Activated CD4-positive, alpha-beta T cell treated with anti-CD3 and anti-CD28 coated beads, Interleukin-2, amount 10 ng/mL, durations not matched to agents 7 days and 5 days (primary cell): ENCODE measurements at regions not wholly inside any gene's neighbourhood (a gene's known extent, or its start where the extent isn't known, plus 50 kb on each side); places are given as distances from the start of the nearest gene placed in this dataset.

Experiments used
- CTCF ChIA-PET: fragments of 350-600 bp; sonication (Branson Sonifier 250); formaldehyde crosslinking; loops from one replicate; lab custom pipeline; 2021; ENCODE audit warnings: antibody characterized with exemption; lab: Charles Lee
- POLR2A ChIA-PET: fragments of 350-600 bp; sonication (Branson Sonifier 250); formaldehyde crosslinking; loops from one replicate; lab custom pipeline; 2021; ENCODE audit warnings: antibody characterized with exemption; lab: Charles Lee
- DNase-seq: peaks from one replicate; pipeline ENCODE4 v3.0.0-alpha.2; 2020
- H3K27ac Mint-ChIP-seq: one replicate; pipeline ENCODE4 v1.8.0; 2021; ENCODE audit warnings: mild to moderate bottlenecking, moderate library complexity, mixed read lengths
- H3K27me3 Mint-ChIP-seq: one replicate; pipeline ENCODE4 v1.8.0; 2021; ENCODE audit warnings: mixed read lengths
- H3K36me3 Mint-ChIP-seq: one replicate; pipeline ENCODE4 v1.8.0; 2021; ENCODE audit warnings: low read depth, mixed read lengths
- H3K4me1 Mint-ChIP-seq: one replicate; pipeline ENCODE4 v1.8.0; 2021; ENCODE audit warnings: mixed read lengths
- H3K4me3 Mint-ChIP-seq: one replicate; pipeline ENCODE4 v1.8.0; 2021; ENCODE audit warnings: mild to moderate bottlenecking, moderate library complexity, mixed read lengths
- H3K9me3 Mint-ChIP-seq: one replicate; pipeline ENCODE4 v1.8.0; 2021; ENCODE audit warnings: mixed read lengths

DNA sequence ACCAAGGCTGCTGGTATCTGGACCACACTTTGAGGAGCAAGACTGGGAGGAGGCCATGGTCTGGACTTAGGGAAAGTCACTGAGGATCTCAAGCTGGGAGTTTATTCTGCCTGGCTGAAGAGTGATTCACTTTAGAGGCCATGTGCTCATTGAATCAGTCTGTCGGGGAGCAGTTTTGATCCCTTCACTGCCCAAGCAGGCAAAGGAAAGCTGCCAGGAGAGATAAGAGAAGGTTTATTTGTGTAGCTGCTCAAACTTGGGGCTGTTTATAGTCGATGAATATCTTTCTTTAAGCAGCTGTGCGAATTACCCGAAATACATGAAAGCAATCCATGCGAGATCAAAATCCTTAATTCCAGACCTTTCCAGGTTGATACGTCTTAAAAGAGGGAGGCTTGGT lies 544.4 kb upstream of the EEF2KMT start:
- H3K4me1 Mint-ChIP-seq = no peaks in the 10 kb centered on the region
- no peaks in the 10 kb centered on the region for H3K36me3 Mint-ChIP-seq
- CTCF ChIA-PET = no interaction called here
- DNase-seq = no peak
- H3K27ac Mint-ChIP-seq = no peak overlapping the region
- no peak overlapping the region for H3K4me3 Mint-ChIP-seq
- POLR2A ChIA-PET = no interaction called here
- peaks cover 16% of the 10 kb centered on the region for H3K9me3 Mint-ChIP-seq
- no peaks in the 10 kb centered on the region for H3K27me3 Mint-ChIP-seq

DNA sequence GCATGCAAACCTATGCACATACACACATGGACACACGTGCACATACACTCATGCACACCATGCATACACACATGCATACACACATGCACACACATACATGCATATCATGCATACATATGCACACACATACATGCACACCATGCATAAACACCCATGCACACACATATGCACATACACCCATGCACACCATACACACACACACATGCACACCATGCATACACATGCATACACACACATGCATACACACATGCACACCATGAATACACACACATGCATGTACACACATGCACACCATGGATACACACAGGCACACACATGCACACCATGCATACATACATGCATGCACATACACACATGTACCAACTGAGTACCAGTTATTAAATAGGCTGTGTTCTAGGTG lies 543.3 kb upstream of the EEF2KMT start:
- Mint-ChIP-seq H3K36me3 (no peaks in the 10 kb centered on the region), H3K4me1 (no peaks in the 10 kb centered on the region)
- CTCF ChIA-PET = no interaction called here

DNA sequence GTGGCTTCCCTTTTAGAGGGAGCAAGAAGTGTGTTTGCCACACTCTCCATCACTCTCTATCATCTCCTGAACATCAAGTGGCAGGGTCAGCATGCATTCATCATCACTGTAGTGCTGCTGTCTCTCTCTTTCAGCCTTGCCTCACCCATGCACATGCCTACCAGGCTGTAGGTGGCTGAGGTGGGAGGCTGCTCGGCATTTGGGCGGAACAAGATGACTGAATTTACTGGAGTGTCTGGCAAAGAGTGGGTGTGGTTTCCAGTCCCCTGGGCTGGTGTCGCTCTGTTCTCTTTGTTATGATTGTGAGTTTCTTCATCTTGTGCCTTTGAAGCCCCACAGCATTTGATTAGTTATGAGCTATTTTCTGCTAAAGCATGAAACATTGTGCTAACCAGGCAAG lies 541.9 kb upstream of the EEF2KMT start:
- Mint-ChIP-seq H3K27ac (no peak overlapping the region), H3K36me3 (no peaks in the 10 kb centered on the region), H3K4me1 (no peaks in the 10 kb centered on the region), H3K27me3 (no peaks in the 10 kb centered on the region), H3K4me3 (no peak overlapping the region), H3K9me3 (peaks cover 16% of the 10 kb centered on the region)
- ChIA-PET POLR2A (no interaction called here), CTCF (no interaction called here)
- no peak for DNase-seq

More for the DNA sequence above, 543.3 kb upstream of the EEF2KMT start:
- POLR2A ChIA-PET = no interaction called here
- Mint-ChIP-seq H3K9me3 (peaks cover 16% of the 10 kb centered on the region), H3K27ac (no peak overlapping the region), H3K27me3 (no peaks in the 10 kb centered on the region), H3K4me3 (no peak overlapping the region)
- DNase-seq = no peak

DNA sequence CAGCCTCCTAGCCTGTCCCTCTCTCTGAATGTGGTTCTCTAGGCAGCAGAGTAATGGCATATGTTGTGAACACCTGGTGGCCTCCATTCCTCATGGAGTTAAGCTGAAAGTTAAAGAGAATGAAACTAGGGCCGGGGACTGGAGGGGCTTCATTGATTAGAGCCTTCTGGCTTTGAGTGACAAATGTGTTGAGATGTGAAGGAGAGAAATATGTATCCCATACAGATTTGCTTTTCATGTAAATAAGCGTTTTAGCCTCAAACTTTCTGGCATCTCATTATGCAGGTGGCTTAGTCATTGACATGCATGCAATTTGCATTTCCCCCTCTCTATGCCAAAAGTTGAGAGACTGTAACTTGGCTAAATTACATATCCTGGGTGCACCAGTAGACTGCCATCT lies 537.7 kb upstream of the EEF2KMT start:
- CTCF ChIA-PET = no interaction called here
- Mint-ChIP-seq H3K4me3 (no peak overlapping the region), H3K27ac (no peak overlapping the region)

DNA sequence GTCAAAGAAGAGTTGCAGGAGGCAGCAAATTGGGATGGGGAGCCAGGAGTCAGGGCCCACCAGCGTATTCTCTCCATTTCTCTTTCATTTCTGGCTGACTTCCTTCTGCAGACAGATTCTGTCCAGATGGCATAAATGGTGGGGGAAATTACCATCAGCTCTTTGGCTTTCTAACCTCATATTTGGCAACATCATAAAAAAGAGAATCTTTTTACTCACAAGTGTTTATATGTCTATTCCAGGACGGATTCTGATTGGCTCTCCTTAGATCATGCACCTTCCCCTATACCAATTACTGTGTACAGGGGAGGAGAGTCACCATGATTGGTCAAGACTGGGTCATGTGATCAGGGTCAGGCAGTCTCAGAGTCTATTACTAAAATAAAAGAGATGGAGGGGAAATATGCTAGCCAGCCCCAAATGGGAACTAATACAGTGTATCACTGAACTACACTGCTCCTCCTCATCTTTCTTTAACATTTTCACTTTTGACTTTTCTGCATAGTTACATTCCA lies 537.1 kb upstream of the EEF2KMT start:
- Mint-ChIP-seq H3K9me3 (no peaks in the 10 kb centered on the region), H3K4me3 (no peak overlapping the region), H3K36me3 (no peaks in the 10 kb centered on the region), H3K27me3 (no peaks in the 10 kb centered on the region), H3K27ac (no peak overlapping the region), H3K4me1 (no peaks in the 10 kb centered on the region)
- ChIA-PET POLR2A (no interaction called here), CTCF (no interaction called here)
- DNase-seq = no peak

More for the DNA sequence above, 537.7 kb upstream of the EEF2KMT start:
- Mint-ChIP-seq H3K36me3 (no peaks in the 10 kb centered on the region), H3K9me3 (peaks cover 4% of the 10 kb centered on the region), H3K27me3 (no peaks in the 10 kb centered on the region), H3K4me1 (no peaks in the 10 kb centered on the region)
- no peak for DNase-seq
- POLR2A ChIA-PET = no interaction called here

DNA sequence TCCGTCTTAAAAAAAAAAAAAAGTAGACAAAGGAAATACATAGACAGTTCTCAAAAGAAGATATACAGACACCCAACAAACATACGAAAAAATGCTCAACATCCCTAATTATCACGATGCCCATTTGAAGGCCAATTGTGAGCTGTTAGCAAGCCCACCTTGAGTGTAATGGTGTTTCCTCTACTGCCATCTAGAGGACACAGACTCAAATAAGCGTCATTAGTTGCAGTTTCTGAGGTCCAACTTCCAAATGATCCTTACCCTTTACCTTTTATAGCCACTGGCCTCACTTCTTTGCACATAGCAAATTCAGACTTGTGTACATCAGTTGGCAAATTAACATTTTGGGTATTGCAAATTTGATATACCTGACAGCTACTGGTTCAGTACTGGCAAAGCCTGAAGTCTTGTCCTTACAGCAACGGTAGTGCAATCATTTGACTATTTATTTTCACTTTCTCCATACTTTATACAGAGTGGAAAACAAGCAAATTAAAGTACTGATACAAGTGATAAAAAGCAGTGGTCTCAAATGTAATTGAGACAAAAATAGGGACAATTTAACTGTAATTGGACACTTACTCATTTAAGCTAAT lies 536.3 kb upstream of the EEF2KMT start:
- Mint-ChIP-seq H3K27ac (no peak overlapping the region), H3K4me1 (no peaks in the 10 kb centered on the region), H3K36me3 (no peaks in the 10 kb centered on the region), H3K4me3 (no peak overlapping the region), H3K27me3 (no peaks in the 10 kb centered on the region), H3K9me3 (peaks cover 1% of the 10 kb centered on the region)
- ChIA-PET POLR2A (no interaction called here), CTCF (interaction anchor here (0.7 kb wide), 2 partner anchors 11 to 128 kb away, joined by 3 read pairs; no protein-coding TSS in a partner anchor)
- no peak for DNase-seq

DNA sequence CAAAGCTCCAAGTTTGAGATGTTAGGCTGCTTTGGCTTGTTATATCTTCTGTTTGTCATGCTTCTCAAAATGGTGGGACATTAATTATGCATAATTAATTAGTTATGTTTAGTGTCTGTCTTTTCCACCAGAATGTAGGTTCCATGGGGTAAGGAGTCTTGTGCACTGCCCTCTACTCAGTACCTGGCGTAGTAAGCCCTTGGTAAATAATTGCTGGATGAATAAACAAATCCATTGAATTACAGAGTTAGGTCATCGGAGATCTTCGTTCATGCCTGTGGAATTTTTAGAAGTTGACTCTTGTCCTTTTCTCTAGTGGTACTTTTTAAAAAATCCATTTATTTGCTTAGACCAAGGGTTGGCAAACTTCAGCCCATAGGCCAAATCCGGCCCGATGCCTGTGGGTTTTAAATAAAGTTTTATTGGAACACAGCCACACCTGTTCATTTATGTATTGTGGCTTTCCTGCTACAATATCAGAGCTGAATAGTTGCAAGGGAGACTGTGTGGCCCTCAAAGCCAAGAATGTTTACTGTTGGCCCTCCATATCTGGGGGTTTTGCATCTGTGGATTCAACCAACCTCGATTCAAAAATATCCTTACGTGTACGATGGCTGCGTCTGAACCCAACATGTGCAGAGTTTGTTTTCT lies 524.8 kb upstream of the EEF2KMT start:
- Mint-ChIP-seq H3K36me3 (no peaks in the 10 kb centered on the region), H3K27ac (no peak overlapping the region), H3K27me3 (peaks cover 2% of the 10 kb centered on the region), H3K4me1 (no peaks in the 10 kb centered on the region), H3K4me3 (no peak overlapping the region), H3K9me3 (peaks cover 4% of the 10 kb centered on the region)
- DNase-seq = no peak
- POLR2A ChIA-PET = no interaction called here
- CTCF ChIA-PET = no interaction called here

DNA sequence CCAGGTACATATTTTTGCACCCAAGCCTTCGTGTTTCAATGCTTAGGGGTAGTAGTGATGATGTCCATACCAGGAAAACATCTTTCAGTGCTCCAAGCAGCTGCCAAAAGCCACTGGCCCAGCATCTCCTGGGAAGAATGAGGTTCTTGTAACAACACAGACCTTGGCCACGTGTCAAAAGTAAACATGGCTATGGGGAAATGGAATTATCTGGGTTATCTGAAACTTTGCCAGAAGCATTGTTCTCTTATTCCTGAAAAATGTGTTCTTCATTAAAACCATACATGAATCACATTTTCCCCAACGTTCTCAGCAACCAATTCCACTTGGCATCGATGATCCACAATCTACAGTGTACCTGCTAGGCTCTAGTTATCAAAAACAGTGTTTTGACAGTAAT lies 524.2 kb upstream of the EEF2KMT start:
- no peak for DNase-seq
- Mint-ChIP-seq H3K4me1 (no peaks in the 10 kb centered on the region), H3K27ac (no peak overlapping the region), H3K36me3 (no peaks in the 10 kb centered on the region), H3K27me3 (peaks cover 2% of the 10 kb centered on the region), H3K4me3 (no peak overlapping the region), H3K9me3 (peaks cover 4% of the 10 kb centered on the region)
- ChIA-PET POLR2A (no interaction called here), CTCF (no interaction called here)

DNA sequence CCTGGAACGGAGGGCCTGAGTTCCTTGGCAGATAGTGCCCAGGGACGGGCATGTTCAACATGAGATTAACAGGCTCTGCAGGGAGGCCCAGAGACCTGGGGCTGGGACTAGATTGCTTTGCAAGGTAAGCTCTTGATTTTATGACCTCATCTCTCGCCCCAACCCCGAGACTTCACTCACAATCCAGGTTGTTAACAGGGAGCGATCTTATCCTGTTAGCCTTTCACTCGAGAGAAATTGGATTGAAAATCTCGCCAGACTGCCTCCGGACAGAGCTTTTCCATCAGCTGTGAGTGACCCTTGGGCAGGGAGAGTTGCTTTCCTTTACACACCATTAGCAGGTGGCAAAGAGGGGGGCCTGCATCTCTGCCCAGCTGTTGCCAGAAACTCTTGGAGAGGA lies 521.7 kb upstream of the EEF2KMT start:
- Mint-ChIP-seq H3K27ac (no peak overlapping the region), H3K4me1 (peaks cover 6% of the 10 kb centered on the region), H3K4me3 (no peak overlapping the region), H3K36me3 (no peaks in the 10 kb centered on the region), H3K9me3 (no peaks in the 10 kb centered on the region), H3K27me3 (peaks cover 2% of the 10 kb centered on the region)
- DNase-seq = no peak
- POLR2A ChIA-PET = no interaction called here
- CTCF ChIA-PET = no interaction called here

DNA sequence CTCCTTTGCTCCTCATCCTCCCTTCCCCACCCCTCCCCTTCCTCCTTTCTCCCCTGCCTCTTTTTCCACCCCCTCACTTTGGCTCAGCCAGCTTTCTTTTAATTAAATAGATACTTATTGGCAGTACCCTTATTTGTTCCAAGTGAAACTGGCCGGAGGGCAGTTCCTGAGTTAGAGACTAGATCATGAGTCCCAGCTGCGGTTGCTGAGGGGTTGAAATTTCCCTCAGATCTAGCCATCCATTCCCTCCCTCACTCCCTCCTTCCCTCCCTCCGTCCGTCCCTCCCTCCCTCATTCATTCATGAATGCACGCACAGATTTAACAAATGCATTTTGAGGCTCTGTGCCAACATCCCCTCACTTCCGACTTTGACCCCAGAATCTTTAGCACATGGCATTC lies 519.2 kb upstream of the EEF2KMT start:
- H3K36me3 Mint-ChIP-seq = no peaks in the 10 kb centered on the region
- ChIA-PET POLR2A (no interaction called here), CTCF (no interaction called here)
- H3K4me1 Mint-ChIP-seq = peaks cover 6% of the 10 kb centered on the region
- no peaks in the 10 kb centered on the region for H3K9me3 Mint-ChIP-seq
- H3K4me3 Mint-ChIP-seq = no peak overlapping the region
- no peak overlapping the region for H3K27ac Mint-ChIP-seq
- no peak for DNase-seq
- H3K27me3 Mint-ChIP-seq = peaks cover 2% of the 10 kb centered on the region

DNA sequence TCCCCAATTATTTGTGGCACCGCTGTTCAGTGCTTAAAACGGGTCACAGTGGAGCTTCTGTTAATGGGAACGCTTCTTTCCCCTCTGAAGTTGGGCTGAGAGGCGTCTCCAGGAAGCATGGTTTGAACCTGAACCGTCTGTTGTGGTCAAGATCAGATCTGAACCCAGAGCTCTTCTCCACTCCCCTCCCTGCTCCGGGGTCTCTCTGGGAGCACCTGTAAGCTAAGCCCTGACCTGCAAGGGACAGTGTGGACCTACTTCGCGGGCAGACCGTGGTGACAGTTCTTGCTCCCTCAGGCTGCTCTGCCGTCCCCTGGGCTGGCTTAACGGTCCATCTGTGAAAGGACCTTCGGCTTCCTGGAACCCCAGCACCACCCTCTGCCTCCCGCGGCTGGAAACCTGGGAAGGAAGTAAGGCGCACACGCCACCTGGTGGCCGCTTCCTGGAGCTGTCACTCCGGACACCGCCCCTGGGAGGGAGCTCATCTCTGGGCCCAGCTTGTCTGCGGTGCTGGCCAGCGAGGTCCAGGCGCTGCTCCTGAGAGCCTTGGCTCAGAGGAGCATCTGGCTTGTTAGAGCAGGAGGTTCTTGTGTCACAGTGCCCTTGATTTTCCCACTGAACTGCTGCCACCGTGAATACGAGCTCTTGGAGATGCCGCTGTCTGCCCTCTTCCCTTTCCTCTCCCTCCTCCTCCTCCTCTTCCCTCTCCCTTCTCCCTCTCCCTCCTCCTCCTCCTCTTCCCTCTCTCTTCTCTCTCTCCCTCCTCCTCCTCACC lies 518.5 kb upstream of the EEF2KMT start:
- H3K27me3 Mint-ChIP-seq = peaks cover 2% of the 10 kb centered on the region
- DNase-seq = peak; percentile 30
- no peaks in the 10 kb centered on the region for H3K9me3 Mint-ChIP-seq
- no peaks in the 10 kb centered on the region for H3K36me3 Mint-ChIP-seq
- ChIA-PET POLR2A (no interaction called here), CTCF (interaction anchor here (1.2 to 1.6 kb wide), 2 partner anchors 13 to 16 kb away, joined by 3 to 4 read pairs; no protein-coding TSS in a partner anchor)
- peak overlapping the region; percentile 36 for H3K4me3 Mint-ChIP-seq
- H3K27ac Mint-ChIP-seq = no peak overlapping the region
- peaks cover 6% of the 10 kb centered on the region for H3K4me1 Mint-ChIP-seq

DNA sequence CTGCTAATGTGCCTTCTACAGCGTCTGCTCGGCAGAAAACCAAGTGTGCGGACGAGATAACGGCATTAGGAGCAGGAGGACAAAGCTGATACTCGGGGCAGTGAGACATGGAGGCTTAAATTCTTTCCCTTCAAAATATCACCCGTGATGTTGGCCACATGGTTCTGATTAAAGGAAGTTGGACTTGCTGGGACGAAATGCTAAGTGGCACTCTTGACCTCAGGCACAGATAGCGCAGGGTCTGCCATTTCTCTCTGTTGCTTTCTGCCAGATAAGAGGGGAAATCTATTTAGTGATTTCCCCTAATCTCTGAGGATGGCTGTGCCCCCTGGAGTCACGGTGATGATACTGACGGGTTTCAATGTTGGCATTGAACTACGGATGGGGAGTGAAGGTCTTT lies 509.6 kb upstream of the EEF2KMT start:
- Mint-ChIP-seq H3K36me3 (no peaks in the 10 kb centered on the region), H3K4me1 (no peaks in the 10 kb centered on the region), H3K27ac (no peak overlapping the region), H3K27me3 (no peaks in the 10 kb centered on the region), H3K4me3 (no peak overlapping the region), H3K9me3 (no peaks in the 10 kb centered on the region)
- ChIA-PET POLR2A (no interaction called here), CTCF (no interaction called here)
- no peak for DNase-seq

DNA sequence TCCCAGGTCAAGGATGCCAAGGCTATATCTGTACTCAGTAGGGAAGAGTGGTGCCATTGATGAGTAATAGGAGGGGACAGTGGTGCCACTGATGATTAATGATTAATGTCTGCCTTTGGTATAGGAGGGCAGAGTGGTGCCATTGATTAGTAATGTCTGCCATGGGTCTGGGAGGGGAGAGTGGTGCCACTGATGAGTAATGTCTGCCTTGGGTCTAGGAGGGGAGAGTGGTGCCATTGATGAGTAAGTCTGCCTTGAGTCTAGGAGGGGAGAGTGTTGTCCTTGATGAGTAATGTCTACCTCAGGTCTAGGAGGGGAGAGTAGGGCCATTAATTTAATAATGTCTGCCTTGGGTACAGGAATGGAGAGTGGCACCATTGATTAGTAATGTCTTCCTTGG lies 507.8 kb upstream of the EEF2KMT start:
- H3K36me3 Mint-ChIP-seq = no peaks in the 10 kb centered on the region
- no peak overlapping the region for H3K4me3 Mint-ChIP-seq
- ChIA-PET POLR2A (no interaction called here), CTCF (no interaction called here)
- no peaks in the 10 kb centered on the region for H3K9me3 Mint-ChIP-seq
- no peak overlapping the region for H3K27ac Mint-ChIP-seq
- H3K27me3 Mint-ChIP-seq = no peaks in the 10 kb centered on the region
- no peak for DNase-seq
- no peaks in the 10 kb centered on the region for H3K4me1 Mint-ChIP-seq
